ENCODE measurements at regions not wholly inside any gene's neighbourhood (a gene's known extent, or its start where the extent isn't known, plus 50 kb on each side); places are given as distances from the start of the nearest gene placed in this dataset.

DNA sequence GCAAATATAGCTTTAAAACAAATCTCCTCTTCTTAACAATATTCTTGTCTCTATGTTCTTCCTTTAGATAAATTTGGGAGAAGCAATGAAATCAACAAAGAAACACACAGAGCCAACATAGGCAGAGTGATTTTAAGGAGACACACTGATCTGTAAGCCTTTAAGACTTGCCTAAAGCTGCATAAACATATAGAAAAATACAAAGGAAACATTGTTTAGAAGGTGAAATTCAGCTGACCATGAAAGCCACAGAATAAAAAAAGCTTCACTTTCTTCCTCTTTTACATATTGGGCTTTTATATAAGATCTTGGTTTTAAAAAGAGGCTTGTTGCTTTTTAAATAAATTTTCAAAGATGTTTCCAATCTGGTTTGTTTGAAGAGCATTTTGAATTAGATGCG, 1277.5 kb downstream of the EFNA5 start:
- TF ChIP-seq POLR2AphosphoS5 (IDR thresholded peaks at IDR 0.05; ENCODE audit: borderline replicate concordance, low read depth, low read length) (no peak), EZH2 (IDR thresholded peaks at IDR 0.05) (no peak), FOXP2 (optimal IDR thresholded peaks at IDR 0.05; ENCODE audit: control extremely low read depth, extremely low read length, insufficient read depth) (no peak)

Data from SK-N-MC (cell line).